ENCODE measurements at regions not wholly inside any gene's neighbourhood (a gene's known extent, or its start where the extent isn't known, plus 50 kb on each side); places are given as distances from the start of the nearest gene placed in this dataset.

DNA sequence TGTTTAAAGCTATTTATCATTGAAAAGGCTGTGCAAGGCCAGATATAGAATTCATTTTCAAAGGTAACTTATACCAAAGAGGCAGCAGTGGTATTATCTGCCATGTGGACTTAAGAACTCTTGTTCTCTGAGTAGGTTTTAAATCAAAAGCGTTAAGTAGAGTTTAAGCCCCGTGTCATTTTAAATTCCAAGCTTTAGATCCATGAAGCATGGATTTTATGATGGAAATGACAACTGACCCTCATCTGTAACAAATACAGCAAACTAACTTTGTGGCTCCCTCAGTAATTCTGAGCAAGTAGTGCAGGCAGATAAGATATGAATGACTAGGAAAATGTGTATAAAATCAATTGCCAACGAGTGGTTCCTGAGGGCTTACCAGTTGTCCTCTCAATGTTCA lies 247.0 kb downstream of the WDR11 start:
- DNase-seq (ENCODE audit: low read depth, low spot score), result no peak
- H3K27me3 ChIP-seq (ENCODE audit: control insufficient read depth, insufficient read depth, low read length), result no peaks in the 10 kb centered on the region
- POLR2A ChIA-PET, result no interaction called here
- peaks cover 23% of the 10 kb centered on the region for H3K9me3 ChIP-seq (ENCODE audit: control insufficient read depth, insufficient read depth, low read length)
- TF ChIP-seq, protein P1, sequence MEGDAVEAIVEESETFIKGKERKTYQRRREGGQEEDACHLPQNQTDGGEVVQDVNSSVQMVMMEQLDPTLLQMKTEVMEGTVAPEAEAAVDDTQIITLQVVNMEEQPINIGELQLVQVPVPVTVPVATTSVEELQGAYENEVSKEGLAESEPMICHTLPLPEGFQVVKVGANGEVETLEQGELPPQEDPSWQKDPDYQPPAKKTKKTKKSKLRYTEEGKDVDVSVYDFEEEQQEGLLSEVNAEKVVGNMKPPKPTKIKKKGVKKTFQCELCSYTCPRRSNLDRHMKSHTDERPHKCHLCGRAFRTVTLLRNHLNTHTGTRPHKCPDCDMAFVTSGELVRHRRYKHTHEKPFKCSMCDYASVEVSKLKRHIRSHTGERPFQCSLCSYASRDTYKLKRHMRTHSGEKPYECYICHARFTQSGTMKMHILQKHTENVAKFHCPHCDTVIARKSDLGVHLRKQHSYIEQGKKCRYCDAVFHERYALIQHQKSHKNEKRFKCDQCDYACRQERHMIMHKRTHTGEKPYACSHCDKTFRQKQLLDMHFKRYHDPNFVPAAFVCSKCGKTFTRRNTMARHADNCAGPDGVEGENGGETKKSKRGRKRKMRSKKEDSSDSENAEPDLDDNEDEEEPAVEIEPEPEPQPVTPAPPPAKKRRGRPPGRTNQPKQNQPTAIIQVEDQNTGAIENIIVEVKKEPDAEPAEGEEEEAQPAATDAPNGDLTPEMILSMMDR (IDR thresholded peaks at IDR 0.05; ENCODE audit: low read depth, low read length), result no peak
- H3K4me3 ChIP-seq (ENCODE audit: low read depth, low read length), result no peak overlapping the region
- no peak overlapping the region for H3K27ac ChIP-seq (ENCODE audit: low read depth, low read length)
- CTCF ChIA-PET, result no interaction called here

DNA sequence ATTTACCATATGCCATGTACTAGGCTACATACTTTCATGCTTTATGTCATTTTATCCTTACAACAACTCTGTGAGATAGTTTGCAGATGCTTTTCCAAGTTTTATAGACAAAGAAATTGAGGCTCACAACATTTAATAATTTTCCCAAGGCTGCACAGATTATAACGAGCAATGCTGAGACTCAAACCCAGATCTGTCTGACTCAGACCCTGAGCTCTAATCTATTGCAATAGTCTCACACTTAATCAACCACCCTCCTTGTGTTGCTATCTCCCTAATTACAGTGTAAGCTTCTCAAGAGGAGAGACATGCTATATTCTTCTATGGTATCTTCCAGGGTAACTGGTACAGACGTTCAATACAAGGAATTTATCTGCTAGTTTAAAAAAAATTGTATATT lies 247.6 kb downstream of the WDR11 start:
- Histone ChIP-seq H3K4me3 (ENCODE audit: low read depth, low read length) (no peak overlapping the region), H3K27me3 (ENCODE audit: control insufficient read depth, insufficient read depth, low read length) (no peaks in the 10 kb centered on the region), H3K9me3 (ENCODE audit: control insufficient read depth, insufficient read depth, low read length) (peaks cover 23% of the 10 kb centered on the region), H3K27ac (ENCODE audit: low read depth, low read length) (no peak overlapping the region)
- POLR2A ChIA-PET, result no interaction called here
- CTCF ChIA-PET, result interaction anchor here (0.6 kb wide), 1 partner anchor 18 kb away, joined by 3 read pairs; no protein-coding TSS in a partner anchor
- DNase-seq (ENCODE audit: low read depth, low spot score), result no peak
- TF ChIP-seq, protein P1 (IDR thresholded peaks at IDR 0.05; ENCODE audit: low read depth, low read length), result no peak

DNA sequence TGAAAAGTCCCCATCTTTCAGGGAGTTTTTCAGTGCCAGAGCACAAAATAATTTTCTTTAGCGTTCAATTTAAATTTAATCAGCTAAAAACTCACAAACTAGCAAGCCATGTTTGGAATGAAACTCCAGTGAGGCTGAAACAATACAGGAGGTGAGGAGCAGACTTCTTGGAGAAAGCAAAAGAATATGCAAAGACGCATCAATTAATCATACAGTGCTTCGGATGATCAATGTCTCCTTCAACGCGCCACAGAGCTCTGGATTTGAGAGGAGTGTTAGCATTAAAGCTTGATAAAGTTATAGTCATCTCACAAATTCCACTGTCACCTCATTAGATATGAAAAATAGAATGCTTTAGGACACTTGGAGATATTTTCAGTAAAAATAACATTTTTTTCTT lies 248.0 kb downstream of the WDR11 start:
- H3K4me3 ChIP-seq (ENCODE audit: low read depth, low read length), result no peak overlapping the region
- ChIA-PET CTCF (interaction anchor here (0.6 kb wide), 1 partner anchor 19 kb away, joined by 3 read pairs; no protein-coding TSS in a partner anchor), POLR2A (no interaction called here)
- H3K9me3 ChIP-seq (ENCODE audit: control insufficient read depth, insufficient read depth, low read length), result peaks cover 22% of the 10 kb centered on the region
- no peak for DNase-seq (ENCODE audit: low read depth, low spot score)
- H3K27me3 ChIP-seq (ENCODE audit: control insufficient read depth, insufficient read depth, low read length), result no peaks in the 10 kb centered on the region
- no peak overlapping the region for H3K27ac ChIP-seq (ENCODE audit: low read depth, low read length)
- TF ChIP-seq, protein P1 (IDR thresholded peaks at IDR 0.05; ENCODE audit: low read depth, low read length), result no peak

DNA sequence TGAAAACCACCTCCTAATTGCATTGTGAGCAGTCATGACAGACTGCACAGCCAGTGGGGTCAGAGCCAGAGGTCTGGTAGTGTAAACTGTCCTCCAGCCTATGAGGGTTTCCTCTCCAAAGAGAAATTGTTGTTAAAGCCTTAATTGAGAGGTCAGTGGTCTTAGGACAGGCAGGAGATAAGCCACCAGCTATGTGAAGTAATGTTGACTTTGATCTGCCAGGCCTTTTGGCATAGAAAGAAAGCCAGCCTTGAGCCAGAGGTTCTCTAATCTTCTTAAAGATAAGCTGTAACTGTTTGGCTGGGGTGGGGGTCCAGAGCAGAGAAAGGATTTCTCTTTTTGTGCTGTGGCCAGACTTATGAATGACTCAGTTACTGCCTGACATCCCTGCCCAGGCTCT lies 248.4 kb downstream of the WDR11 start:
- Histone ChIP-seq H3K9me3 (ENCODE audit: control insufficient read depth, insufficient read depth, low read length) (peaks cover 26% of the 10 kb centered on the region), H3K4me3 (ENCODE audit: low read depth, low read length) (no peak overlapping the region), H3K27me3 (ENCODE audit: control insufficient read depth, insufficient read depth, low read length) (no peaks in the 10 kb centered on the region), H3K27ac (ENCODE audit: low read depth, low read length) (no peak overlapping the region)
- TF ChIP-seq, protein P1 (IDR thresholded peaks at IDR 0.05; ENCODE audit: low read depth, low read length), result no peak
- no peak for DNase-seq (ENCODE audit: low read depth, low spot score)
- ChIA-PET CTCF (no interaction called here), POLR2A (no interaction called here)

DNA sequence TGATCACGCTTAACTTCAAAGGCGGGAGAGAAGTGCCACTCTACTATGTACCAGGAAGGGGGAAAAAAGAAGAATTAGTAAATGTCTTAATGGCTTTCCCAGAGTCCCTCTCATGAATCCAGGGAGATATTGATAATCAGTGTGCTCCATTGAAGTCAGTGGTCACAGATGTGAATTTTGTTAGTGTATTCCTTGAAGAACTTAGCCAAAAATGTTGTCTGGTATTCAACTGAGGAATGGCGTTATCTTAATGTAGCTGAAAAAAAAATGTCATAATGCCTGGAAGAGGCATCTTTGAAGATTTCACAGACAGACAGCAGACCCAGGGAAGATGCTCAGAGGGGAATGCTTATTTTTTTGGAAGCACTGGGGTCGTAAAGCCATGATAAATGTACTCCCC lies 250.4 kb downstream of the WDR11 start:
- TF ChIP-seq, protein P1 (IDR thresholded peaks at IDR 0.05; ENCODE audit: low read depth, low read length), result no peak
- POLR2A ChIA-PET, result no interaction called here
- no peaks in the 10 kb centered on the region for H3K27me3 ChIP-seq (ENCODE audit: control insufficient read depth, insufficient read depth, low read length)
- H3K9me3 ChIP-seq (ENCODE audit: control insufficient read depth, insufficient read depth, low read length), result peaks cover 27% of the 10 kb centered on the region
- no peak for DNase-seq (ENCODE audit: low read depth, low spot score)
- CTCF ChIA-PET, result no interaction called here
- H3K4me3 ChIP-seq (ENCODE audit: low read depth, low read length), result no peak overlapping the region
- no peak overlapping the region for H3K27ac ChIP-seq (ENCODE audit: low read depth, low read length)
